ENCODE measurements at regions not wholly inside any gene's neighbourhood (a gene's known extent, or its start where the extent isn't known, plus 50 kb on each side); places are given as distances from the start of the nearest gene placed in this dataset.
"Not testable (repeated sequence)": the region's sequence is repeated elsewhere in the genome, so short reads cannot be mapped to it uniquely, and the experiment has no call there.

DNA sequence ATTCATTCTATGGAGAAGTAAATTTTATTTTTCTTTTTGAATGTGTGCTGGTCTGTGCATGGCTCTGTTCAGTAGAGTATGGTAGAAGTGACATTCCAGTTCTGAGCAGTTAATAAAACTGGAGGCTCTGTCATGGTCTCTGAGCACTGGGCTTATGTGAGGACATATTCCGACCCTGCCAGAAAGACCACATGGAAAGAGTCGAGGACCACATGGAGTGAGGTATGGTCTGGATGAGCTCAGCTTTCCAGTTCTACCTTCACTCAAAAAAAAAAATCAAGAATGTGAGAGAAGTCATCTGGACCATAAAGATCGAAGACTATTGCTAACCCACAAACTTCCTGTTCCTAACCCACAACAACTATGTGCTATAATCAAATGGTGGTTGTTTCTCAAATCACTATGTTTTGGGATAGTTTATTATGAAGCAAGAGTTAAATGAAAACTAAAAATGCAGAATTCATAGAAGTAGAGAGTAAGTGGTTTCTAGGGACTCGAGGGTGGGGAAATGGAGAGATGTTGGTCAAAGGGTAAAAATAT lies 534.2 kb upstream of the ANO5 start:
- POLR2A ChIA-PET = no interaction called here
- Histone ChIP-seq H3K4me3 (ENCODE audit: control insufficient read depth in 1 of 7, extremely low read depth in 1 of 7, insufficient read depth in 4 of 7, low read depth in 2 of 7, low read length in 6 of 7) (no peak overlapping the region), H3K27ac (ENCODE audit: insufficient read depth in 1 of 2, low read depth in 1 of 2, low read length in 2 of 2, poor library complexity in 1 of 2, severe bottlenecking in 2 of 2) (no peak overlapping the region), H3K4me1 (ENCODE audit: control extremely low read depth in 1 of 4, control insufficient read depth in 4 of 4, insufficient read depth in 4 of 4, low read length in 3 of 4) (peaks cover 0 to 6% (median 0%) of the 10 kb centered on the region in 4 experiments), H3K36me3 (ENCODE audit: control insufficient read depth in 4 of 4, insufficient read depth in 4 of 4, low read length in 3 of 4) (no peaks in the 10 kb centered on the region), H3K9me3 (ENCODE audit: control extremely low read depth in 1 of 5, control insufficient read depth in 4 of 5, insufficient read depth in 2 of 5, low read depth in 1 of 5, low read length in 4 of 5) (no peaks in the 10 kb centered on the region), H3K27me3 (replicated peaks in 2 of 5; ENCODE audit: control insufficient read depth in 4 of 5, insufficient read depth in 5 of 5, low read length in 4 of 5) (no peaks in the 10 kb centered on the region)
- CTCF ChIA-PET = no interaction called here
- WGBS (ENCODE audit: insufficient coverage) = 67% methylated on average over 1 of the region's 4 CpGs
- DNase-seq = peak in 2 of 3 donors; percentile 27 to 30

DNA sequence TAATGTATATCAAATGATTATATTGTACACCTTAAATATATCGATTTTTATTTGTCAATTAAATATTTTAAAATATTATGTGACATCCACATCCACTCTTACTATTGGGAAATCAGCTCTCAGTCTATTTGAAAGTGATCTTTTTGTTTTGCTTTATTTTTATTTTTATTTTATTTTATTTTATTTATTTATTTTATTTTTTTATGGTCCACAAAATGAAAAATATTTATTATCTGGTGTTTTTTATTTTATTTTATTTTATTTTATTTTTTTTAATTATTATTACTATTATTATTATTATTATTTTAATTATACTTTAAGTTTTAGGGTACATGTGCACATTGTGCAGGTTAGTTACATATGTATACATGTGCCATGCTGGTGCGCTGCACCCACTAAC lies 533.5 kb upstream of the ANO5 start:
- CTCF ChIA-PET; POLR2A ChIA-PET; H3K27ac ChIP-seq (ENCODE audit: insufficient read depth in 1 of 2, low read depth in 1 of 2, low read length in 2 of 2, poor library complexity in 1 of 2, severe bottlenecking in 2 of 2); H3K9me3 ChIP-seq (ENCODE audit: control extremely low read depth in 1 of 5, control insufficient read depth in 4 of 5, insufficient read depth in 2 of 5, low read depth in 1 of 5, low read length in 4 of 5); H3K27me3 ChIP-seq (replicated peaks in 2 of 5; ENCODE audit: control insufficient read depth in 4 of 5, insufficient read depth in 5 of 5, low read length in 4 of 5); H3K4me3 ChIP-seq (ENCODE audit: control insufficient read depth in 1 of 7, extremely low read depth in 1 of 7, insufficient read depth in 4 of 7, low read depth in 2 of 7, low read length in 6 of 7); H3K36me3 ChIP-seq (ENCODE audit: control insufficient read depth in 4 of 4, insufficient read depth in 4 of 4, low read length in 3 of 4); DNase-seq; H3K4me1 ChIP-seq (ENCODE audit: control extremely low read depth in 1 of 4, control insufficient read depth in 4 of 4, insufficient read depth in 4 of 4, low read length in 3 of 4): not testable (repeated sequence)
- no CpG with 5 or more reads among the region's 2 CpGs for WGBS (ENCODE audit: insufficient coverage)

DNA sequence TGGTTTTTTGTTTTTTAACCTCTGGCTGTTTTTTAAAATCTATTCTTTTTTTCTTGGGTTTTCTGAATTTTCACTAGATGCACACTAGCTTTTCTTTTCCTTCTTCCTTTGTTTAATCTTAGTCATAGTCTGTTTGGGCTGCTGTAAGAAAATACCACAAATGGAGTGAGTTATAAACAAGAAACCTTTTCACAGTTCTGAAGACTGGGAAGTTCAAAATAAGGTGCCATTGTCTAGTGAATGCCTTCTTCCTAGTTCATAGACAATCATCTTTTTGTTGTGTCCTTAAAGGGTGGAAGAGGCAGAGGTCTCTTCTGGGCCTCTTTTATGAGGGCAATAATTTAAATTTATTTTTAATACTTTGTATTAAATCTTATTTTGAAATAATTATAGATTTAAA lies 532.9 kb upstream of the ANO5 start:
- POLR2A ChIA-PET = no interaction called here
- Histone ChIP-seq H3K27ac (ENCODE audit: insufficient read depth in 1 of 2, low read depth in 1 of 2, low read length in 2 of 2, poor library complexity in 1 of 2, severe bottlenecking in 2 of 2) (no peak overlapping the region), H3K27me3 (replicated peaks in 2 of 5; ENCODE audit: control insufficient read depth in 4 of 5, insufficient read depth in 5 of 5, low read length in 4 of 5) (no peaks in the 10 kb centered on the region), H3K4me1 (ENCODE audit: control extremely low read depth in 1 of 4, control insufficient read depth in 4 of 4, insufficient read depth in 4 of 4, low read length in 3 of 4) (peaks cover 0 to 6% (median 0%) of the 10 kb centered on the region in 4 experiments), H3K36me3 (ENCODE audit: control insufficient read depth in 4 of 4, insufficient read depth in 4 of 4, low read length in 3 of 4) (no peaks in the 10 kb centered on the region), H3K4me3 (ENCODE audit: control insufficient read depth in 1 of 7, extremely low read depth in 1 of 7, insufficient read depth in 4 of 7, low read depth in 2 of 7, low read length in 6 of 7) (no peak overlapping the region), H3K9me3 (ENCODE audit: control extremely low read depth in 1 of 5, control insufficient read depth in 4 of 5, insufficient read depth in 2 of 5, low read depth in 1 of 5, low read length in 4 of 5) (no peaks in the 10 kb centered on the region)
- CTCF ChIA-PET = no interaction called here
- DNase-seq = no peak

DNA sequence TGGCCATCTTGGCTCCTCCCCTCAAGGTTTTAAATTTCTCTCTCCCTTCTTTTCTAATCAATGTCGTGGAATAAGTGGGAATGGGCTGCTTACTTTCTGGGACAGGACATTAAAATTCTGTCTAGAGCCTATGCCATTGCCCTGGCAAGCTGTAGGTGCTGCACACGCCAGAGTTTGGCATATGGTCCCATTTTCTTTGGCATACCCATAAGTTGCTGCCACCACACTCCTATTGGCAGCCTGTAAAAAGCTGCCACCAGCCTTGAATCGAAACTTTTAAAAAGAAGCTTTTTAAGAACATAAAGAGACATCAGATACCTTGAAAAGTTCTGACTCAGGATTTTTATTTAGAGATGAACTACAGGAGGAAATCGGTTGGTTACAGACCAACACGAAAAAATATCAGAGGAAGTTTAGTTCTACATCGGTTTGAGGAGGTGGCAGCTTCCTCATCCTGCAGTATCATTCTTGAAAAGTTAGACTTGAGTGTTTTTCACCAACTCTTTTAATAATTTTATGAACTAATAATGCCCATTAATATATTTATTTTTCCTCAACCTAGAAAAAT lies 517.8 kb upstream of the ANO5 start:
- H3K4me3 ChIP-seq (ENCODE audit: control insufficient read depth in 1 of 7, extremely low read depth in 1 of 7, insufficient read depth in 4 of 7, low read depth in 2 of 7, low read length in 6 of 7) = no peak overlapping the region
- H3K4me1 ChIP-seq (ENCODE audit: control extremely low read depth in 1 of 4, control insufficient read depth in 4 of 4, insufficient read depth in 4 of 4, low read length in 3 of 4) = no peaks in the 10 kb centered on the region
- WGBS (ENCODE audit: insufficient coverage) = 93% methylated on average over 3 of the region's 6 CpGs
- no peaks in the 10 kb centered on the region for H3K36me3 ChIP-seq (ENCODE audit: control insufficient read depth in 4 of 4, insufficient read depth in 4 of 4, low read length in 3 of 4)
- H3K9me3 ChIP-seq (ENCODE audit: control extremely low read depth in 1 of 5, control insufficient read depth in 4 of 5, insufficient read depth in 2 of 5, low read depth in 1 of 5, low read length in 4 of 5) = peaks cover 0 to 3% (median 1%) of the 10 kb centered on the region in 5 experiments
- H3K27me3 ChIP-seq (replicated peaks in 2 of 5; ENCODE audit: control insufficient read depth in 4 of 5, insufficient read depth in 5 of 5, low read length in 4 of 5) = no peaks in the 10 kb centered on the region
- no peak overlapping the region for H3K27ac ChIP-seq (ENCODE audit: insufficient read depth in 1 of 2, low read depth in 1 of 2, low read length in 2 of 2, poor library complexity in 1 of 2, severe bottlenecking in 2 of 2)
- ChIA-PET CTCF (no interaction called here), POLR2A (no interaction called here)
- no peak for DNase-seq

DNA sequence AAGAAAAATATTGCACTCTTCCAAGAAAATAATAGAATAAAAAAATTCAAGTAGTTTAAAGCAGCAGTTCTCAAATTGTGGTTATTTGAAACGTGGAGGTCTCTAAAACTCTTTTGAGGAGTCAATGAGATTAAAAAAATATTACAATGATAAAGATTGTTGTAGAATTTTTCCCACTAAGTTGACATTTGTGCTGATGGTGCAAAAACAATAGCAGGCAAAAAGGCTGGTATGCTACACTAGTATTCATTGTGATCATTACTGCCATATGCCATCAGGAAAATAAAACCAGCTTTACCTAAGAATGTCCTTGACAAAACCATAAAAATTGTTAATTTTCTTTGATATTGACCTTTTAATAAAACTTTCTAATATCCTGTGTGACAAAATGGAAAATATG lies 505.2 kb upstream of the ANO5 start:
- CTCF ChIA-PET = no interaction called here
- no peaks in the 10 kb centered on the region for H3K36me3 ChIP-seq (ENCODE audit: control insufficient read depth in 4 of 4, insufficient read depth in 4 of 4, low read length in 3 of 4)
- no CpG with 5 or more reads among the region's 1 CpG for WGBS (ENCODE audit: insufficient coverage)
- H3K9me3 ChIP-seq (ENCODE audit: control extremely low read depth in 1 of 5, control insufficient read depth in 4 of 5, insufficient read depth in 2 of 5, low read depth in 1 of 5, low read length in 4 of 5) = peaks cover 0 to 10% (median 2%) of the 10 kb centered on the region in 5 experiments
- H3K4me3 ChIP-seq (ENCODE audit: control insufficient read depth in 1 of 7, extremely low read depth in 1 of 7, insufficient read depth in 4 of 7, low read depth in 2 of 7, low read length in 6 of 7) = no peak overlapping the region
- H3K27me3 ChIP-seq (replicated peaks in 2 of 5; ENCODE audit: control insufficient read depth in 4 of 5, insufficient read depth in 5 of 5, low read length in 4 of 5) = no peaks in the 10 kb centered on the region
- no peak overlapping the region for H3K27ac ChIP-seq (ENCODE audit: insufficient read depth in 1 of 2, low read depth in 1 of 2, low read length in 2 of 2, poor library complexity in 1 of 2, severe bottlenecking in 2 of 2)
- DNase-seq = no peak
- H3K4me1 ChIP-seq (ENCODE audit: control extremely low read depth in 1 of 4, control insufficient read depth in 4 of 4, insufficient read depth in 4 of 4, low read length in 3 of 4) = no peaks in the 10 kb centered on the region
- POLR2A ChIA-PET = no interaction called here

DNA sequence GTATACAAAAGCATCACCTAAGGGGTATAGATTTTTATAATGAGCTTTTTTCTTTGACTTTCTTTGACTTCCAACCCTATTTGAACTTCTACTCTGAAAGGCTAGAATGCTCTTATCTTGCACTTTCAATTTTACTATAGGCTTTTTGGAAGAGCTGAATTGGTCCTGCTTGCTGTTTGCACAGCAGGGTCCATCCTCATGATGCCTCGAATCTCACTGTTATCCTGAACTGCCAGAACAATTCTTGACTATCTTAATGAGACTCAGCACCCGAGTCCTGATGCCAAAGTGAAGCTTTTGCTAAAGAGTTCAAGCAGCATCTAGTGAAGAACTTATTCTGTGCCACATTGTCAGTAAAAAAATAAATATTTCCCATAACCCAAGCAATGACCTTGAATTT lies 488.3 kb upstream of the ANO5 start:
- CTCF ChIA-PET = no interaction called here
- H3K4me3 ChIP-seq (ENCODE audit: control insufficient read depth in 1 of 7, extremely low read depth in 1 of 7, insufficient read depth in 4 of 7, low read depth in 2 of 7, low read length in 6 of 7) = no peak overlapping the region
- no peaks in the 10 kb centered on the region for H3K9me3 ChIP-seq (ENCODE audit: control extremely low read depth in 1 of 5, control insufficient read depth in 4 of 5, insufficient read depth in 2 of 5, low read depth in 1 of 5, low read length in 4 of 5)
- no peaks in the 10 kb centered on the region for H3K36me3 ChIP-seq (ENCODE audit: control insufficient read depth in 4 of 4, insufficient read depth in 4 of 4, low read length in 3 of 4)
- no peak for DNase-seq
- H3K27ac ChIP-seq (ENCODE audit: insufficient read depth in 1 of 2, low read depth in 1 of 2, low read length in 2 of 2, poor library complexity in 1 of 2, severe bottlenecking in 2 of 2) = no peak overlapping the region
- WGBS (ENCODE audit: insufficient coverage) = 92% methylated on average over 2 of the region's 2 CpGs
- H3K27me3 ChIP-seq (replicated peaks in 2 of 5; ENCODE audit: control insufficient read depth in 4 of 5, insufficient read depth in 5 of 5, low read length in 4 of 5) = no peaks in the 10 kb centered on the region
- no peaks in the 10 kb centered on the region for H3K4me1 ChIP-seq (ENCODE audit: control extremely low read depth in 1 of 4, control insufficient read depth in 4 of 4, insufficient read depth in 4 of 4, low read length in 3 of 4)
- POLR2A ChIA-PET = no interaction called here

DNA sequence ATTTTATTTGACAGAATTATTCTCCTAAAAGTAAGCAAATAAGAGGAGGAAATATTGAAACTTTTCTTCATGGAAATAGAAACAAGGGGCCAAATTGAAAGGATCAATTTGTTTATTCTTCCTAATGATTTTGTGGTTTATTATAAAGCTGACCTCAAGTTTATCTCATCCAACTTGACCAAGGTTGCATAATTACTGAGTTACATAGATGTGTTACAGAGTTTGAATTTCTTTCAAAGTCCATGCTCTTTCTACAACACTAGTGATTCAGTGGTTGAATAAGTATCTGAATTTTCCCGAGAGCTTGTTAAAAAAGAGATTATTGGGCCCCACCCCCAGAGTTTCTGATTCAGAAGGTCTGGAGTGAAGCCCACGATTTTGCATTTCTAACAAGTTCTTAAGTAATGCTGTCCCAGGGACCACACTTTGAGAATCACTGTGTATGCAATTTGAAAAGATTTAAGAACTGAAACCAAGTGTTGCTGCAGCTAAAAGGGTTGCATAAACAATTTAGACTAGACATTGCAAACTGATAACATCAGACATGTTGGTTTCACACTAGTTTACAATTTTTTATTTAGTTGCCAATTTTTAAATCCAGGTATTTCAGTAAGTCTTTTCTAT lies 485.7 kb upstream of the ANO5 start:
- H3K36me3 ChIP-seq (ENCODE audit: control insufficient read depth in 4 of 4, insufficient read depth in 4 of 4, low read length in 3 of 4) = no peaks in the 10 kb centered on the region
- H3K27me3 ChIP-seq (replicated peaks in 2 of 5; ENCODE audit: control insufficient read depth in 4 of 5, insufficient read depth in 5 of 5, low read length in 4 of 5) = no peaks in the 10 kb centered on the region
- no peak overlapping the region for H3K27ac ChIP-seq (ENCODE audit: insufficient read depth in 1 of 2, low read depth in 1 of 2, low read length in 2 of 2, poor library complexity in 1 of 2, severe bottlenecking in 2 of 2)
- 95% methylated on average over 2 of the region's 2 CpGs for WGBS (ENCODE audit: insufficient coverage)
- ChIA-PET POLR2A (no interaction called here), CTCF (no interaction called here)
- H3K4me3 ChIP-seq (ENCODE audit: control insufficient read depth in 1 of 7, extremely low read depth in 1 of 7, insufficient read depth in 4 of 7, low read depth in 2 of 7, low read length in 6 of 7) = no peak overlapping the region
- H3K4me1 ChIP-seq (ENCODE audit: control extremely low read depth in 1 of 4, control insufficient read depth in 4 of 4, insufficient read depth in 4 of 4, low read length in 3 of 4) = no peaks in the 10 kb centered on the region
- no peaks in the 10 kb centered on the region for H3K9me3 ChIP-seq (ENCODE audit: control extremely low read depth in 1 of 5, control insufficient read depth in 4 of 5, insufficient read depth in 2 of 5, low read depth in 1 of 5, low read length in 4 of 5)
- no peak for DNase-seq

Data from common myeloid progenitor, CD34-positive (primary cell).